CD4-positive, CD25-positive, alpha-beta regulatory T cell (primary cell): ENCODE measurements at regions not wholly inside any gene's neighbourhood (a gene's known extent, or its start where the extent isn't known, plus 50 kb on each side); places are given as distances from the start of the nearest gene placed in this dataset.
A peak's percentile ranks its signal among the peaks of the same experiment; 100 is the strongest.
"Not testable (repeated sequence)": the region's sequence is repeated elsewhere in the genome, so short reads cannot be mapped to it uniquely, and the experiment has no call there.

Experiments used
- ATAC-seq, 2 donors: fragments of 150-1000 bp; cut with Tn5 transposase; one replicate each; pipeline ENCODE4 v1.10.0; 2021; ENCODE audit warnings: low read depth in 2 of 2, moderate number of reproducible peaks in 2 of 2, moderate library complexity in 1 of 2
- DNase-seq, 3 donors: peaks; one replicate each; pipeline versions ENCODE4 v3.0.0 to v3.0.0-alpha.2; 2012 to 2022; ENCODE audit warnings: mixed read lengths in 1 of 3
- H3K27ac ChIP-seq: one replicate; pipeline ENCODE4 v1.7.0; 2013; ENCODE audit warnings: mild to moderate bottlenecking, low read length; ENCODE audit not compliant: insufficient read depth, poor library complexity, severe bottlenecking
- H3K27me3 ChIP-seq: one replicate; pipeline ENCODE4 v1.7.0; 2013; ENCODE audit warnings: low read length; ENCODE audit not compliant: control insufficient read depth, insufficient read depth
- H3K36me3 ChIP-seq: one replicate; pipeline ENCODE4 v1.7.0; 2013; ENCODE audit warnings: mild to moderate bottlenecking, low read length, moderate library complexity; ENCODE audit not compliant: control insufficient read depth, insufficient read depth
- H3K4me1 ChIP-seq: 2 replicates; pipeline ENCODE4 v1.7.0; 2013; ENCODE audit warnings: mild to moderate bottlenecking, low read length; ENCODE audit not compliant: insufficient read depth, control insufficient read depth, poor library complexity, severe bottlenecking
- H3K4me3 ChIP-seq: one replicate; pipeline ENCODE4 v1.7.0; 2013; ENCODE audit warnings: low read depth, mild to moderate bottlenecking, low read length, moderate library complexity
- H3K9me3 ChIP-seq, 2 experiments: 1 replicate in 1 of 2; 2 replicates in 1 of 2; pipeline ENCODE4 v1.7.0; 2013; ENCODE audit warnings: low read length in 2 of 2, mild to moderate bottlenecking in 1 of 2, moderate library complexity in 1 of 2; ENCODE audit not compliant: control insufficient read depth in 2 of 2
- H3K27ac Mint-ChIP-seq, 3 donors: one replicate each; pipeline ENCODE4 v1.8.0; 2020 to 2022; ENCODE audit warnings: mild to moderate bottlenecking in 3 of 3, mixed read lengths in 3 of 3, moderate library complexity in 2 of 3
- H3K27me3 Mint-ChIP-seq: one replicate; pipeline ENCODE4 v1.8.0; 2022; ENCODE audit warnings: mild to moderate bottlenecking, mixed read lengths
- H3K36me3 Mint-ChIP-seq: one replicate; pipeline ENCODE4 v1.8.0; 2020; ENCODE audit warnings: mixed read lengths
- H3K4me1 Mint-ChIP-seq, 4 donors: one replicate each; pipeline ENCODE4 v1.8.0; 2020 to 2022; ENCODE audit warnings: mixed read lengths in 4 of 4, mild to moderate bottlenecking in 1 of 4
- H3K4me3 Mint-ChIP-seq, 4 donors: one replicate each; pipeline ENCODE4 v1.8.0; 2020 to 2022; ENCODE audit warnings: mild to moderate bottlenecking in 4 of 4, mixed read lengths in 4 of 4, moderate library complexity in 3 of 4
- H3K9me3 Mint-ChIP-seq, 7 donors: one replicate each; pipeline ENCODE4 v1.8.0; 2020 to 2022; ENCODE audit warnings: mixed read lengths in 7 of 7, mild to moderate bottlenecking in 3 of 7, moderate library complexity in 2 of 7

DNA sequence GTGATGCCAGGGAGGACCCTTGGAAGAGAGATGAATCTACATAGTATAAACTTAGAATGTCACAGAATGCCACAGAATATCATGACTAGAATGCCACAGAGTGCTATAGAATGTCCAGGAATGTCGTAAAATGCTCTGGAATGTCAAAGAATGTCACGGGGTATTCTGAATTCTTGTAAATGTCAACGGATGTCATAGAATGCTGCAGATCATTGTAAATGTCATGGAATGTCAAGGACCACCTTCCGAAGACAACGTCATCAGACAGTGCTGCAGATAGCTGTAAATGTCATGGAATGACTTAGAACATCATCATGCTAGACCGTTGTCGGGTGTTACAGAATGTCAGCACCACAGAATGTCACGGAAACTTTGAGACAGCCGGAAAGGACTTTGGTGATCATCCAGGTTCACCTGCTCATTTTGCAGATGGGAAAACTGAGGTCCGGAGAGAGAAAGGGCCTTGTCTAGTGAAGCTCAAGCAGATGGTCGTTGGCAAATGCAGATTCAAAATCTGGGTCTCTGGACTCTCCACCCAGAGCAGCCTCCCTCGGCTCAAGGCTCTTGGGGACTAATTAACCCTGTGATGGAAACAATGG, 117.1 kb downstream of the LHX2 start:
- H3K27me3 ChIP-seq: no peaks in the 10 kb centered on the region
- H3K9me3 ChIP-seq: no peaks in the 10 kb centered on the region
- H3K27me3 Mint-ChIP-seq: peaks cover 6% of the 10 kb centered on the region
- ATAC-seq: no peak
- no peak overlapping the region for H3K27ac Mint-ChIP-seq
- H3K36me3 Mint-ChIP-seq: no peaks in the 10 kb centered on the region
- peaks cover 0 to 2% (median 0%) of the 10 kb centered on the region in 7 donors for H3K9me3 Mint-ChIP-seq
- H3K36me3 ChIP-seq: no peaks in the 10 kb centered on the region
- DNase-seq: no peak
- peaks cover 0 to 9% (median 3%) of the 10 kb centered on the region in 4 donors for H3K4me1 Mint-ChIP-seq
- H3K4me3 Mint-ChIP-seq: no peak overlapping the region
- peaks cover 5% of the 10 kb centered on the region for H3K4me1 ChIP-seq
- no peak overlapping the region for H3K4me3 ChIP-seq
- H3K27ac ChIP-seq: no peak overlapping the region

DNA sequence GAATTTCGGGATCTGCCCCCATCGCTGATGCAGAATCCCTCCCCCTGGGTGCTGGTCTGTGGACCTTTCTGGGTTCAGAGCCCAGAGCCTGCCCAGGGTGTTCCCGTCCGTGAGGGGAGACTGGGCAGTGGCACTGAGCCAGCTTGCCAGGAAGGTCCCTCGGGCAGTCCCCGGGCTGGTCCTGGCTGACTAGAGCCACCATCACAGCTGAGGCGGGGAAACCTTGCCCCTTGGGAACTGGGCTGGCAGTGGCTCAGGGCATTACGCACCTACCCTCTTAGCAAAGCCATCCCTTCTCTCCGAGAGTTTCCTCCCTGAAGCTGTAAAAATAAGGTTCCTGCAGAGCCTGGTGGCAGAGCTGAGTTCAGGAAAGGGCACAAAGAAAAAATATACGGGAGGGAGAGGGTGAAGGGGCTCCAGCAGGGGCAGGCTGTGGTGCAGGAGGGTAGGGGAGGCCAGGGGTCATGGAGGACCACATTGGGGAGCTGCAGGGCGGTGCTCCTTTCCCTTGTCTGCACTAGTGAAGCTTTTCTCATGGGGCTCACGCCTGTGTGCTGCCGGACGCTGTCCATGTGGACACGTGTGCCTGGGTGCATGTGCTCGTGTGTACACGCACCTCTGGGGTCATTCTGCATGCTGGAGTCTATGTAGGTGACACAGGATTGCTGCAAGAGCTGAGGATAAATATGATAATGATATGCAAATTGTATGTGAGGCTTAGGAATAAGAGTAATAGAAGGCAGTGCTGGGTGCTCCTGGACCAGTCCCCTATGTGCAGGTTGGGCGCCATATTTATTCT, 118.9 kb downstream of the LHX2 start:
- H3K36me3 Mint-ChIP-seq: no peaks in the 10 kb centered on the region
- Histone ChIP-seq H3K4me3 (no peak overlapping the region), H3K27me3 (no peaks in the 10 kb centered on the region), H3K36me3 (no peaks in the 10 kb centered on the region), H3K9me3 (no peaks in the 10 kb centered on the region), H3K27ac (no peak overlapping the region), H3K4me1 (peaks cover 5% of the 10 kb centered on the region)
- peaks cover 4% of the 10 kb centered on the region for H3K27me3 Mint-ChIP-seq
- DNase-seq: no peak
- no peak overlapping the region for H3K27ac Mint-ChIP-seq
- peaks cover 0 to 2% (median 0%) of the 10 kb centered on the region in 7 donors for H3K9me3 Mint-ChIP-seq
- ATAC-seq: no peak
- no peak overlapping the region for H3K4me3 Mint-ChIP-seq
- peaks cover 0 to 9% (median 3%) of the 10 kb centered on the region in 4 donors for H3K4me1 Mint-ChIP-seq

DNA sequence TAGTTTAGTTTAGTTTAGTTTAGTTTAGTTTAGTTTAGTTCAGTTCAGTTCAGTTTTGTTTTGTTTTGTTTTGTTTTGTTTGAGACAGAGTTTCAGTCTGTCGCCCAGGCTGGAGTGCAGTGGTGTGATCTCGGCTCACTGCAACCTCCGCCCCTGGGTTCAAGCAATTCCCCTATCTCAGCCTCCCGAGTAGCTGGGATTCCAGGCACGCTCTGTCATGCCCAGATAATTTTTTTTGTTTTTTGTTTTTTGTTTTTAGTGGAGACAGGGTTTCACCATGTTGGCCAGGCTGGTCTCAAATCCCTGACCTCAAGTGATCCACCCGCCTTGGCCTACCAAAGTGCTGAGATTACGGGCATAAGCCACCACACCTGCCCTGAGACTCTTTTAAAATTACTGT, 120.0 kb downstream of the LHX2 start:
- H3K4me1 ChIP-seq, H3K27me3 Mint-ChIP-seq, H3K4me3 ChIP-seq, DNase-seq, H3K4me3 Mint-ChIP-seq, H3K9me3 Mint-ChIP-seq, H3K9me3 ChIP-seq, H3K27me3 ChIP-seq, H3K36me3 Mint-ChIP-seq, ATAC-seq, H3K36me3 ChIP-seq, H3K27ac ChIP-seq, H3K4me1 Mint-ChIP-seq: not testable (repeated sequence)
- H3K27ac Mint-ChIP-seq: peak overlapping the region in 1 of 3 donors; percentile 56

DNA sequence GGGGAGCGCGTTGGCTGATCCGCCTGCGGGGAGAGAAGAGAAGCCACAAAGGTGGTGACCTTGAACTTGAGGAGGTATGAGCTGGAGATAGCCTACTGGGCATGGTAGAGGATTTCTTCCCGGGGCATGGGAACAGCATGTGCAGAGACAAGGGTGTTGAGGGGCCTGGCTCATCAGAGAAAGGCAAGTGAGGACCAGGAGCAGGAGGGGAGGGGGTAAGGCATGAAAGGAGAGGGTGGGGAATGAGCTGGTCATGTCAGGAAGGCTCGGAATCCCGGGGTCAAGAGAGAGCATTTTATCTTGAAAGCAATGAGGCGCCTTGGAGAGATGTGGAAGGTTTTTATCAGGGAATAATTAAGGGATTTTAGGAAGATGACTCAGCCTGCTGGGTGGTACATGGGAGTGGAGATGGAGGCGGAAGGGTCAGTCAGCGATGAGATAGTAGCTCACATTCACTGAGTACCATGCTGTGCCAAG, 121.1 kb downstream of the LHX2 start:
- no peak for ATAC-seq
- H3K36me3 ChIP-seq: no peaks in the 10 kb centered on the region
- DNase-seq: no peak
- peaks cover 4% of the 10 kb centered on the region for H3K27me3 Mint-ChIP-seq
- H3K27ac ChIP-seq: no peak overlapping the region
- H3K9me3 Mint-ChIP-seq: peaks cover 0 to 2% (median 0%) of the 10 kb centered on the region in 7 donors
- no peak overlapping the region for H3K4me3 ChIP-seq
- H3K27ac Mint-ChIP-seq: no peak overlapping the region
- H3K4me3 Mint-ChIP-seq: no peak overlapping the region
- peaks cover 0 to 4% (median 0%) of the 10 kb centered on the region in 4 donors for H3K4me1 Mint-ChIP-seq
- H3K4me1 ChIP-seq: no peaks in the 10 kb centered on the region
- no peaks in the 10 kb centered on the region for H3K27me3 ChIP-seq
- no peaks in the 10 kb centered on the region for H3K36me3 Mint-ChIP-seq
- H3K9me3 ChIP-seq: no peaks in the 10 kb centered on the region

DNA sequence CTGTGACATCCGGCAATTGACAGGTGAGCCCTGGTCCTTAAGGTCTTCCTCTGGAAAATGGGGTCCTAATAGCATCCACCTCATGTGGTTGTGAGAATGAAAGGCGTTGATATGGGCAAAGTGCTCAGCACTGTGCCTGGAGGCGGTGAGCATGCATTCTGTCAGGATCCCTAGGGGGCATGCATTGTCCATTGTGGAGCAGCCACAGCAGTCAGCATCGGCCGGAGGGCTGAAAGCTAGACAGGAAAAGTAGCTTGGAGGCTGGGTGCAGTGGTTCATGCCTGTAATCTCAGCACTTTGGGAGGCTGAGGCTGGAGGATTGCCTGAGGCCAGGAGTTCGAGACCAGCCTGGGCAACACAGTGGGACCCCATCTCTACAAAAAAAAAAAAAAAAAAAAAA, 122.2 kb downstream of the LHX2 start:
- peak in 1 of 2 donors; percentile 34 for ATAC-seq
- Histone ChIP-seq H3K4me3 (no peak overlapping the region), H3K4me1 (no peaks in the 10 kb centered on the region), H3K27ac (no peak overlapping the region), H3K36me3 (no peaks in the 10 kb centered on the region), H3K9me3 (no peaks in the 10 kb centered on the region), H3K27me3 (no peaks in the 10 kb centered on the region)
- Mint-ChIP-seq H3K9me3 (no peaks in the 10 kb centered on the region), H3K27me3 (peaks cover 4% of the 10 kb centered on the region), H3K4me3 (no peak overlapping the region), H3K27ac (no peak overlapping the region), H3K4me1 (peaks cover 0 to 4% (median 0%) of the 10 kb centered on the region in 4 donors), H3K36me3 (no peaks in the 10 kb centered on the region)
- peak in 1 of 3 donors; percentile 28 for DNase-seq

DNA sequence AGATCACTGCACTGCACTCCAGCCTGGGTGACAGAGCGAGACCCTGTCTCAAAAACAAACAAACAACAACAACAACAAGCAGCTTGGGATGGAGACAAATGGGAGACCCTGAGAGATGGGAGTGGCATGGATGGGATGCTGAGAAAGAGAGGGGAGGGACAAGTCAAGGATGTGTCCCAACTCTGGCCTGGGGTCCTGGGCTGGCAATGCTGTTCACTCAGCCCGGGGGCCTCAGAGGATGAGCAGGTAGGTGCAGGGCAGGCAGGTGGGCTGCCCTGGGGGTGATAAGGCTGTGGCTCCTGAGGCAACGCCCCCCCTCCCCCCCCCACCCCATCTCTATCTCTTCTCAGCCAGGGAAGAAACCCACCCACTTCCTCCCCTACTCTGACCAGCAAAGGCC, 123.0 kb downstream of the LHX2 start:
- H3K4me1 Mint-ChIP-seq: peaks cover 0 to 2% (median 0%) of the 10 kb centered on the region in 4 donors
- no peaks in the 10 kb centered on the region for H3K27me3 Mint-ChIP-seq
- Histone ChIP-seq H3K27ac (no peak overlapping the region), H3K36me3 (no peaks in the 10 kb centered on the region), H3K4me1 (no peaks in the 10 kb centered on the region), H3K4me3 (no peak overlapping the region), H3K27me3 (no peaks in the 10 kb centered on the region), H3K9me3 (no peaks in the 10 kb centered on the region)
- H3K9me3 Mint-ChIP-seq: no peaks in the 10 kb centered on the region
- no peaks in the 10 kb centered on the region for H3K36me3 Mint-ChIP-seq
- no peak for ATAC-seq
- H3K4me3 Mint-ChIP-seq: no peak overlapping the region
- no peak overlapping the region for H3K27ac Mint-ChIP-seq
- DNase-seq: no peak

DNA sequence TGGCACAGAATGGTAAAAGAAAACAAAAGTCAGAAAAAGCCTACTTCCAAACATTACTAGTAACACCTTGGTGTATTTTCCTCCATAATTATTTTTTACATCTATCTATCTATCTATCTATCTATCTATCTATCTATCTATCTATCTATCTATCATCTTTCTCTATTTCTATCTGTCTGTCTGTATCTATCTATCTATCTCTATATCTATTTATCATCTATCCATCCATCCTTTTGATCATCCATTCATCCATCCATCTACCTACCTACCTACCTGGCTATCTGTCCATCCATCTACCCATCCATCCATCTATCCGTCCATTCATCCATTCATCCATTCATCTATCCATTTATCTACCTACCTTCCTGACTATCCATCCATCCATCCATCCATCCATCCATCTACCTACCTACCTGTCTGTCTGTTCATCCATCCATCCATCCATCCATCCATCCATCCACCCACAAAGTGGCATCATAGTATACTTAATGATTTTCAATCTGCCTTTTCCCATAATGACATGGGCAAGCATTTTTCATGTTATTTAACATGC, 121.9 kb upstream of the NEK6 start:
- no peaks in the 10 kb centered on the region for H3K27me3 ChIP-seq
- Mint-ChIP-seq H3K27me3 (peaks cover 3% of the 10 kb centered on the region), H3K4me1 (peaks cover 0 to 2% (median 0%) of the 10 kb centered on the region in 4 donors), H3K9me3 (no peaks in the 10 kb centered on the region), H3K4me3 (no peak overlapping the region), H3K27ac (no peak overlapping the region), H3K36me3 (no peaks in the 10 kb centered on the region)
- no peak overlapping the region for H3K4me3 ChIP-seq
- ATAC-seq (no peak), DNase-seq (no peak)
- H3K4me1 ChIP-seq: no peaks in the 10 kb centered on the region
- H3K36me3 ChIP-seq: no peaks in the 10 kb centered on the region
- H3K9me3 ChIP-seq: no peaks in the 10 kb centered on the region
- H3K27ac ChIP-seq: no peak overlapping the region
